Loucy (cell line): ENCODE measurements at regions not wholly inside any gene's neighbourhood (a gene's known extent, or its start where the extent isn't known, plus 50 kb on each side); places are given as distances from the start of the nearest gene placed in this dataset.

ENCODE experiments used
- EZH2phosphoT487 ChIP-seq: fragments of 200-600 bp; IDR thresholded peaks from 2 replicates; pipeline ENCODE4 v1.6.1; 2018; ENCODE audit warnings: antibody characterized with exemption, mild to moderate bottlenecking, moderate library complexity, borderline replicate concordance
- TF ChIP-seq, protein P1 (sequence below): fragments of 200-600 bp; sonication (generic); conservative IDR thresholded peaks from 2 replicates; pipeline ENCODE4 v1.5.1; 2014; ENCODE audit warnings: mild to moderate bottlenecking, antibody characterized with exemption, low read length

GRCh38 chr5:53172630-53173029, 63.1 kb upstream of the MOCS2 start:
- TF ChIP-seq, protein P1, sequence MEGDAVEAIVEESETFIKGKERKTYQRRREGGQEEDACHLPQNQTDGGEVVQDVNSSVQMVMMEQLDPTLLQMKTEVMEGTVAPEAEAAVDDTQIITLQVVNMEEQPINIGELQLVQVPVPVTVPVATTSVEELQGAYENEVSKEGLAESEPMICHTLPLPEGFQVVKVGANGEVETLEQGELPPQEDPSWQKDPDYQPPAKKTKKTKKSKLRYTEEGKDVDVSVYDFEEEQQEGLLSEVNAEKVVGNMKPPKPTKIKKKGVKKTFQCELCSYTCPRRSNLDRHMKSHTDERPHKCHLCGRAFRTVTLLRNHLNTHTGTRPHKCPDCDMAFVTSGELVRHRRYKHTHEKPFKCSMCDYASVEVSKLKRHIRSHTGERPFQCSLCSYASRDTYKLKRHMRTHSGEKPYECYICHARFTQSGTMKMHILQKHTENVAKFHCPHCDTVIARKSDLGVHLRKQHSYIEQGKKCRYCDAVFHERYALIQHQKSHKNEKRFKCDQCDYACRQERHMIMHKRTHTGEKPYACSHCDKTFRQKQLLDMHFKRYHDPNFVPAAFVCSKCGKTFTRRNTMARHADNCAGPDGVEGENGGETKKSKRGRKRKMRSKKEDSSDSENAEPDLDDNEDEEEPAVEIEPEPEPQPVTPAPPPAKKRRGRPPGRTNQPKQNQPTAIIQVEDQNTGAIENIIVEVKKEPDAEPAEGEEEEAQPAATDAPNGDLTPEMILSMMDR: no peak
- no peak for TF ChIP-seq EZH2phosphoT487
